ENCODE measurements at regions not wholly inside any gene's neighbourhood (a gene's known extent, or its start where the extent isn't known, plus 50 kb on each side); places are given as distances from the start of the nearest gene placed in this dataset.

- H3K4me3 ChIP-seq (ENCODE audit: low read depth, low read length, poor library complexity, severe bottlenecking): no peak overlapping the region
- no peaks in the 10 kb centered on the region for H3K9me2 ChIP-seq (ENCODE audit: low read depth, low read length)
- no peaks in the 10 kb centered on the region for H3K27me3 ChIP-seq (ENCODE audit: insufficient read depth, low read length)
- H2AFZ ChIP-seq (ENCODE audit: low read length): no peak overlapping the region
- no peaks in the 10 kb centered on the region for H3K4me1 ChIP-seq (ENCODE audit: insufficient read depth, low read length, severe bottlenecking)
- no peaks in the 10 kb centered on the region for H3K79me2 ChIP-seq (ENCODE audit: insufficient read depth, low read length)
- H3F3A ChIP-seq (ENCODE audit: insufficient read depth, low read length): no peaks in the 10 kb centered on the region
- H3K36me3 ChIP-seq (ENCODE audit: insufficient read depth, low read length): no peaks in the 10 kb centered on the region
- H3K9me3 ChIP-seq (ENCODE audit: low read length): no peaks in the 10 kb centered on the region
- no peaks in the 10 kb centered on the region for H4K20me1 ChIP-seq (ENCODE audit: insufficient read depth, low read length)
- no peak overlapping the region for H3K4me2 ChIP-seq (ENCODE audit: low read length)
- TF ChIP-seq EZH2 (IDR thresholded peaks at IDR 0.05; ENCODE audit: borderline replicate concordance, low read length) (no peak), CTCF (IDR thresholded peaks at IDR 0.05; ENCODE audit: low read length) (no peak)
- no peak overlapping the region for H3K27ac ChIP-seq (ENCODE audit: low read depth, low read length, poor library complexity, severe bottlenecking)
- no peak overlapping the region for H3K9ac ChIP-seq (ENCODE audit: low read length)
Measured at GRCh38 chr9:86516564-86516963, 162.4 kb upstream of the TUT7 start.

GRCh38 chr9:86515221-86515620, 161.0 kb upstream of the TUT7 start:
- Histone ChIP-seq H3K79me2 (ENCODE audit: insufficient read depth, low read length) (no peaks in the 10 kb centered on the region), H3K4me1 (ENCODE audit: insufficient read depth, low read length, severe bottlenecking) (no peaks in the 10 kb centered on the region), H3K27me3 (ENCODE audit: insufficient read depth, low read length) (no peaks in the 10 kb centered on the region), H3K4me2 (ENCODE audit: low read length) (no peak overlapping the region), H3K9ac (ENCODE audit: low read length) (no peak overlapping the region), H3F3A (ENCODE audit: insufficient read depth, low read length) (no peaks in the 10 kb centered on the region), H3K36me3 (ENCODE audit: insufficient read depth, low read length) (no peaks in the 10 kb centered on the region), H4K20me1 (ENCODE audit: insufficient read depth, low read length) (no peaks in the 10 kb centered on the region), H3K9me3 (ENCODE audit: low read length) (no peaks in the 10 kb centered on the region), H3K4me3 (ENCODE audit: low read depth, low read length, poor library complexity, severe bottlenecking) (no peak overlapping the region), H3K27ac (ENCODE audit: low read depth, low read length, poor library complexity, severe bottlenecking) (no peak overlapping the region), H2AFZ (ENCODE audit: low read length) (no peak overlapping the region), H3K9me2 (ENCODE audit: low read depth, low read length) (no peaks in the 10 kb centered on the region)
- TF ChIP-seq EZH2 (IDR thresholded peaks at IDR 0.05; ENCODE audit: borderline replicate concordance, low read length) (no peak), CTCF (IDR thresholded peaks at IDR 0.05; ENCODE audit: low read length) (no peak)

GRCh38 chr9:86513429-86513828, 159.2 kb upstream of the TUT7 start:
- H3K9me2 ChIP-seq (ENCODE audit: low read depth, low read length): no peaks in the 10 kb centered on the region
- H2AFZ ChIP-seq (ENCODE audit: low read length): no peak overlapping the region
- H4K20me1 ChIP-seq (ENCODE audit: insufficient read depth, low read length): no peaks in the 10 kb centered on the region
- no peaks in the 10 kb centered on the region for H3K4me1 ChIP-seq (ENCODE audit: insufficient read depth, low read length, severe bottlenecking)
- no peaks in the 10 kb centered on the region for H3K79me2 ChIP-seq (ENCODE audit: insufficient read depth, low read length)
- no peak overlapping the region for H3K9ac ChIP-seq (ENCODE audit: low read length)
- H3K4me2 ChIP-seq (ENCODE audit: low read length): no peak overlapping the region
- TF ChIP-seq EZH2 (IDR thresholded peaks at IDR 0.05; ENCODE audit: borderline replicate concordance, low read length): no peak
- TF ChIP-seq CTCF (IDR thresholded peaks at IDR 0.05; ENCODE audit: low read length): no peak
- no peak overlapping the region for H3K27ac ChIP-seq (ENCODE audit: low read depth, low read length, poor library complexity, severe bottlenecking)
- H3K36me3 ChIP-seq (ENCODE audit: insufficient read depth, low read length): no peaks in the 10 kb centered on the region
- no peaks in the 10 kb centered on the region for H3K27me3 ChIP-seq (ENCODE audit: insufficient read depth, low read length)
- no peaks in the 10 kb centered on the region for H3K9me3 ChIP-seq (ENCODE audit: low read length)
- H3F3A ChIP-seq (ENCODE audit: insufficient read depth, low read length): no peaks in the 10 kb centered on the region
- no peak overlapping the region for H3K4me3 ChIP-seq (ENCODE audit: low read depth, low read length, poor library complexity, severe bottlenecking)

All from OCI-LY1 (cell line).